NCI-H1930 (cell line): ENCODE measurements at regions not wholly inside any gene's neighbourhood (a gene's known extent, or its start where the extent isn't known, plus 50 kb on each side); places are given as distances from the start of the nearest gene placed in this dataset.

Experiments used
- DNase-seq, 2 experiments: peaks; one replicate each; lab custom pipeline; 2025; lab: John Stamatoyannopoulos, UW

DNA sequence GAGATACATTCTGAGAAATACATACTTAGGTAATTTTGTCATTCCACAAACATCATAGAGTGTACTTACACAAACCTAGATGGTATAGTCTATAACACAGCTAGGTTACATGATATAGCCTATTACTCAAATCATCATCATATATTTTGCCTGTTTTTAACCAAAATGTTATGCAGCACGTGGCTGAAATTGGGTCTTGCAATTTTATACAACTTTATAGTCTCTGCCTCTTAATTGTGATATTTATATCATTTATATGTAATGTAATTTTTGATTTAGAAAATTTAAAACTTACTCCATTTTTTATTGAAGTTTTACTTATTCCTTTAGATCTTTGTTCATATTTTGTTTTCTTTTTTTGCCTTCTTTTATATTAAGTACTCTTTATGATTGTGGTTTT is 350.7 kb upstream of the DCN start:
- no peak for DNase-seq

GRCh38 chr12:91529829-91530228 is 347.2 kb upstream of the DCN start:
- no peak for DNase-seq

DNA sequence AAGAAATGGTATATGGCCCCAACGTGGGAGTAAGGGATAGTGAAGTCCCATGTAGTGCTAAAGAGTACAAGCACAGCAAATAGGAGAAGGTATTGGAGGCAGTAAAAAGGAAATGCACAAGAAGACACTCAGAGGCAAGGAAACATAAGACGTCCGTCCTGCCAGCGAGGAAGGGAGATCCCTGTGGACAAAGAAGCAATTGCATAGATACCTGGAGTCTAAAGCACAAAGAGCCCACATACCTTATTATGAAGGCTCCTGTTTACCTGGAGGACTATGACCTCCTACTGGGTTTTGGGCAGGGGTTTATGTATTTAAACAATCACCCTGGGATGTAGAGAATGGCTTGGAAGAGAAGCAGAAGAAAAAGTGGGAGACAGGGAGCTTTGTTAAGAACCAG is 341.2 kb upstream of the DCN start:
- DNase-seq = no peak

DNA sequence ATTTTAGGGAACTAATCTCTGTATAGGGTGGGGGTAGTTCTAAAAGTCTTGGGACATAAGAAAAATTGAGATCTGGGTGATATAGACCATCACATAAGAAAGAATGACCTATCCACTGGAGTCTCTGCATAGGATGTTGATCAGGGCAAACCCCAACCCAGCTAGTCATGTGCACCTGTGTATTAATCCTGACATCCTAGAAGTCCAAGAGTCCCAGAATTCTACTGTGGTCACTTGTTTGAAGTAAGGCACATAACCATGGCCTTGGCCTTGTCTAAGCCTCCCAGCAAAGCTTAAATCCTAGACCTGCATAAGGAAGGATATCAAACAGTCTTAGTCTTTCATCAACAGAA is 334.1 kb upstream of the DCN start:
- no peak for DNase-seq

DNA sequence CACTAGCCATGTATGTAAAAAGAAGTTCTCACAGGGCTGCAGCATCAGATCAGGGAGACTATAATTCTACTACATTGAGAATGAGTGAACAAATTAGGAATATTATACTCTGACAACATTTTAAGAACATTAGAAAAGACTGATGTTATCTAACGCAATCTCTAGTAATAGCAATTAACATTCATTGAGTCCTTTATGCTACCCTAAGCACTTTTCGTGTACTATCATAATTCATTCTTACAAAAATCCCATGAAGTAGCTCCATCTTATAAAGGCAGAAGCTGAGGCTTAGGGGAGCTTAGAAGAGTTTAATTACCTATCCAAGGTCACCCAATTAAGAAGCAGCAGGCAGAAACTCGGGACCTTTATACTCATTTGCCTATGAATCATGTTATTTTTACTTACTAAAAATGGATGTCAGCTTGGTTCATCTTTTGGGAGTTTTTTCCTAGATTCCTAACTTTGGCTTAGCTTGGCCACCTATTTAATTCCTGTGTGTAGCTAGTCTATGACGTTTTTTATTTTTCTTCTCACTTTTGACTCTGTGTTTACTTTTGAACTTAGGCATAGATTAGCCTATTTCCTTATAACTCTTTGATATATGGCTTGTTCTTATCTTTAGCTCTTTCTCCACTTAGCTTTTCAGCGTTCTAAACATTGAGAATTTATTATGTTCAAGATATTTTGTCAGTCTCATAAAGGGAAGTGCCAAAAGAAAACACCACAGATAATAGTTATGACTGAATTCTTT is 333.5 kb upstream of the DCN start:
- no peak for DNase-seq

GRCh38 chr12:91513313-91513712 is 330.7 kb upstream of the DCN start:
- DNase-seq = no peak

DNA sequence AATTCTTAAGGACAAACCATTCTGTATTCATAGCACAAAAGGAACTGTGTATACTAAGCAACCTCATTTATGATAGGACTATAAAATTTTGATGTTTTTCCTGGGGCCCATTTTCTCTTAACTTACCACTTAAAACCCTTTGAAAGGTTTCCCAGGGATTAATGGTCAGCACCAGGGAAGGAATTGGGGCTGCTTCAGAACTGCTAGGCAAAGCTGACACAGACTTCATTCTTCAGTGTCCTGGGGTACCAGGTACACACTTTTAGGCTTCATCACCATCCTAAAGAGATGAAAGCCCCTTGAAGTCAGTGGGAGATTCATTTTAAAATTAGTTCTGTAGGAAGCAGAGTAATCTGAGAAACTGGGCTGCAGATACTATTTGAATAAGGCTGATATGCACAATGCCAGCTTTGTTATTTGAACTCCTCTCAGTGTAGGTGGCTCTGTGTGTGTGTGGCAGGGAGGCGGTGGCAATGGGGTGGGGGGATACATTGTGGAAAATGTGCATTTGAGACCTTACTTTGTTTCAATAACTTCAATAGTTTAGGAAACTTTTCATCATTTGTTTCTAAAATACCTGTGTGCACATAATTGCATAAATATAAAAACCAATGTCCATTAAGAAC is 329.3 kb upstream of the DCN start:
- no peak for DNase-seq

GRCh38 chr12:91507754-91508153 is 325.1 kb upstream of the DCN start:
- DNase-seq = no peak

GRCh38 chr12:91506452-91506851 is 323.8 kb upstream of the DCN start:
- peak; percentile 39 to 50 for DNase-seq

- DNase-seq = no peak
These were observed 322.4 kb upstream of the DCN start for GRCh38 chr12:91505006-91505405.

GRCh38 chr12:91502208-91502607 is 319.6 kb upstream of the DCN start:
- DNase-seq = no peak

- no peak for DNase-seq
These were observed 313.7 kb upstream of the DCN start for GRCh38 chr12:91496337-91496736.

GRCh38 chr12:91493308-91493707 is 310.7 kb upstream of the DCN start:
- no peak for DNase-seq

DNA sequence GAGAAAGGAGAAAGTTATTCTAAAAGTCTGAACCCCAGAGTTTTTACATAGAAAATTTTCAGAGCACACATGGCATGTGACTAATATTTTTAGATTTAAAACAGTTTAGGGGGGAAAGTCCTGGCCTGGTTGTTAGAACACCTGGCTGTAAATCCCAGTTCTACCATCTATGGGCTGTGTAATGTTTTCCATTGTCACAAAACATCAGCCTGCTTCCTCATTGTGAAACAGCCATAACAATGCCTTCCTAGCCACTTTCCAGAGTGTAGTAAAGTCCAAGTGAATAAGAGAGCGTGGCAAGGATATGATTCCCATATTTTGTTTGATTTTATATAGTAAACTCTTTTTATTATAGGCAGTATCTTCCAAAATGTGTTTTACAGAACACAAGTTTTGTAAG is 310.0 kb upstream of the DCN start:
- DNase-seq = no peak

DNA sequence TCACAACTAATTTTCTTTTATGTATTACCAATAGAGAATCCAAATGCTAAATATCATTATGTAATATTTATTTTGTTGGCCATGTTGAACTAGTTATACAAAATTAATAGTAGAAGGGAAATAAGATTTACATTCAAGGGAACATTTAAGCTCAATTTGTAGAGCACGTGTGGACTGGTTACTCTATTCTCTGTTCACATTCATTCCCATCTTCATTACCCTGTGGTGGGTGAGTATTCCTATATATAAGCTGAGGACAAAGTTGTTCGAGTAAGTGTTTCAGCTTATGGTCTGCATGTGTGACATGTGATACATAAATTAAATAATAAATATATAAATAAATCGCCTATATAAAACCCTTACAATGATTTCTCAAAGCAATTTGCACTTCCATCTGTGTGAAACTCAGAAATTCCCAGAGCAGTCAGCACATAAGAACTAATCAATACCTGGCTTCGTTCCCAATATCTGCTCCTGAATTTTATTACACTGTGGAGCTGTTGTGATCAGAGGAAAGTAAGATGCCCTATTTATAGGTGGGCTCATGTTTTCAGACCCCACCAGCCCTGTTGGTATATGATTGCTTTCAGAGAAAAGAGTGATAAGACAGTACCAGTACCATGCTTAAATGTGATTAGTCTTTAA is 308.2 kb upstream of the DCN start:
- DNase-seq = no peak

GRCh38 chr12:91483471-91483985 is 300.9 kb upstream of the DCN start:
- DNase-seq = no peak

GRCh38 chr12:91482231-91482630 is 299.6 kb upstream of the DCN start:
- no peak for DNase-seq

- DNase-seq = no peak
These were observed 295.9 kb upstream of the DCN start for GRCh38 chr12:91478500-91478899.

- no peak for DNase-seq
These were observed 285.1 kb upstream of the DCN start for GRCh38 chr12:91467686-91468085.

DNA sequence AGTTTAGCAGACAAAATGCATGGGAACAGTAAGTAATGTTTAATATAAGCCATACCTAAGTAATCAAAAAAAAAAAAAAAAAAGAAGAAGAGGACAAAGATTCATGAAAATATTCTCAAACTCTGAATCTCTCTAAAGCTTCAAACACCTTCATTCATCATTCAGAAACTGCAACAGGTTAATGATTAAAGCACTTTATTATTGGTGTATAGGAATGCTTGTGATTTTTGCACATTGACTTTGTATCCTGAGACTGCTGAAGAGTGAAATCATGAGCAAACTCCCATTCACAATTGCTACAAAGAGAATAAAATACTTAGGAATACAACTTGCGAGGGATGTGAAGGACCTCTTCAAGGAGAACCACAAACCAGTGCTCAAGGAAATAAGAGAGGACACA is 278.4 kb upstream of the DCN start:
- DNase-seq = no peak

- peak; percentile 42 to 49 for DNase-seq
These were observed 277.9 kb upstream of the DCN start for GRCh38 chr12:91460469-91460868.

GRCh38 chr12:91455321-91455720 is 272.7 kb upstream of the DCN start:
- DNase-seq = no peak

DNA sequence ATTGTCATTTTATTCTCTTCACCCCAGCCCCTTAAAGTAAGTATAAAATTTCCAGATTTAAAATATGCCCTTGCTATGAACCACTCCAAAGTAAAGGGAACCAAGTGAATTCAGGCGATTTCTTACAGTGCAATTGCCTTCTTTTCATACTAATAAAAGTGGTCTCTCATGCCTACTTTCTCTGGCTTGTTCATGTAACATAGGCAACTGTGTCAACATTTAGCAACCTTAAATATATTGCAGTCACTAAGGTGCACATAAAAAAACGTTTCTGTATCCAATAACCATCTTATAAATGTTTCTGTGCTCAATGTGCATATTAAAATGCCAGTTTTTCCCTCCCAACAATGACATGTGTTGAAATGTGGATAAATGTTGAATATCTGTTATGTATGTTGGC is 271.6 kb upstream of the DCN start:
- no peak for DNase-seq
